HG03159 (cell line): ENCODE measurements at regions not wholly inside any gene's neighbourhood (a gene's known extent, or its start where the extent isn't known, plus 50 kb on each side); places are given as distances from the start of the nearest gene placed in this dataset.

Experiments used
- ATAC-seq: cut with Tn5 transposase; IDR thresholded peaks from one replicate; pipeline ENCODE4 v1.9.1; 2021; ENCODE audit warnings: mild to moderate bottlenecking, moderate library complexity; ENCODE audit not compliant: unreplicated experiment

DNA sequence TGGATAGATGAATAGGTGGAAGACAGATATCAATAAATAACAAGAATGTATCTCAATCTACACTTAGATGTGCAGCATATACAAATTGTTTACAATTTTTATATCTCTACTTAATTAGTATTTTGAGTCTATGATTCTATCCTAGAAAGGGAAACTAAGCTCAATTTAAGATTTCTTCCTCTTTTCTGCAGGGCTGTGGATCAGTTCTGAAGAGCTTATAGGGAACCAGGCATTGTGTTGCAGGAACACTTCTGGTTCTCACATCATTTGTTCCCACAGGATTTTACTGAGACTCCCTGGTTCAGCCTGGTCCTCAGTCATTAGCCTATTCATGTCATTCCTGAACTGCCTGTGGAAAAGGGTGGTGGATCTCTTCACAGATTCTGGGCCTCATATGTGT is 105.8 kb downstream of the TNFSF18 start:
- no peak for ATAC-seq

DNA sequence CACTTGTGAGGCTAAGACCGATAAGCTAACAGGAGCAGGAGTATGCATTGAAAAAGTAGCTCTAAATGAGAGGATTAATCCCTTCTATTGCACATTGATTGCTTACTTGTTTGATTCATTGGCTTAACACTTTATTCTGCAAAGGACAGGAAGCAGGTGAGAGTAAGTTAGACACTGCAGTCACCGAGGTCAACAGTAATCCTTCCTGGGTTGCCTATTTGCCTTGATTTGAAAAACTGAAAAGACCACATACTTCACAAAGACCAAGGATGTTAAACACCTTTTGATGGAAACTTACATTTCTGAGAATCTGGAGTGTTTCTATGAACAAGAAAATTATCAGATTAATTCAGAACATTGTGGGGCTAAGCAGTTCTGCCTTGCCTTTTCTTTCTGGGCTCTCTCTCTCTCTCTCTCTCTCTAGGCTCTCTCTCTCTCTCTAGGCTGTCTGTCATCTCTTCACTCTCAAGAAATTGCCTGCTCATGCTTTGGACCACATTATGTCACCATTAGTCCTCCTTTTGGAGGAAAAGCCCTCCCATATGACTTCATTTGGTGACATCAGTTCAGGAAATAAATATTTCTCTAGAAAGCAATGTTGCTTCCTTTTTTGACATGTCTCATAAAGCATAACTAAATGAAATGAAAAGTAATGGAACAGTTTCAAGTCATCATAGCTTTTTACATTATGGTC is 103.8 kb downstream of the TNFSF18 start:
- ATAC-seq, result no peak

GRCh38 chr1:172948457-172948856 is 102.3 kb downstream of the TNFSF18 start:
- no peak for ATAC-seq

DNA sequence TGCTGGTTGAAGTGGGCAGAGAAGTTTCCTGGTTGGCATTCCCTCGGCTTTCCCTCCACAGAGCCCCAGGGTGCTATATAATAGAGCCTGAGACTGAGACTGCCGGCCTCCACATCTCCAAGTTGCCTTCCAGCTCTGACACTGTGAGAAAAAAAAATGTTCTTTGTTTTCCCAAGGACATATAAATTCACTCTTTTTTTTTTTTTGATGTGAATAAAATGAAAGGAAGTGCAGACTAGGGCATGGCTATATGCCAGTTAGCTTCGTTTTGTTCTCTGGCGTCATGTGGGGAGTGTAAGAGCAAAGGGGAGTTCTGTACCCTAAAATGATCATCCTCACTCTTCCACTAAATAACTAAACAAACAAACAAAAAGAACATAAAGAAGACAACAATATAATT is 101.6 kb downstream of the TNFSF18 start:
- ATAC-seq, result no peak

DNA sequence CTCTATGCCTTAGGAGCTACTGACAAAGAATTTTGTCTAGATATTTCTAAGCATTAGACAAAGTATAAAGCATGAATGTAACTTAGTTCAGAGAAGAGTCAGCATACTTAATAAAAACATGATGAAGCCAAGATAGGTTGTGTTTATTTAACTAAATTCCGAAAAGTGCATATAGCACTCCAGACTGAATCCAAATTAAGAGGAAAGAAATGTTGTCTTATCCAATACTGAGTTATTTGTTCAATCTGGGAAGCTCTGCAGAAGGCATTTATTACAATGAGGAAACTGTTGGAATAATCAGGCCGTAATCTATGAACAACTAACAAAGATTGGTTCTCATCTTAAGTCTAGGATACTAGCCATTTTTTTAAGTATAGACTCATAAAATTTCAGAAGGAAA is 100.2 kb downstream of the TNFSF18 start:
- ATAC-seq, result no peak

GRCh38 chr1:172951730-172952365 is 98.9 kb downstream of the TNFSF18 start:
- no peak for ATAC-seq

GRCh38 chr1:172952516-172952915 is 98.2 kb downstream of the TNFSF18 start:
- no peak for ATAC-seq

GRCh38 chr1:172954476-172955150 is 96.1 kb downstream of the TNFSF18 start:
- no peak for ATAC-seq

GRCh38 chr1:172955161-172955815 is 95.5 kb downstream of the TNFSF18 start:
- no peak for ATAC-seq

- ATAC-seq, result no peak
These were observed 93.9 kb downstream of the TNFSF18 start for GRCh38 chr1:172956871-172957270.

DNA sequence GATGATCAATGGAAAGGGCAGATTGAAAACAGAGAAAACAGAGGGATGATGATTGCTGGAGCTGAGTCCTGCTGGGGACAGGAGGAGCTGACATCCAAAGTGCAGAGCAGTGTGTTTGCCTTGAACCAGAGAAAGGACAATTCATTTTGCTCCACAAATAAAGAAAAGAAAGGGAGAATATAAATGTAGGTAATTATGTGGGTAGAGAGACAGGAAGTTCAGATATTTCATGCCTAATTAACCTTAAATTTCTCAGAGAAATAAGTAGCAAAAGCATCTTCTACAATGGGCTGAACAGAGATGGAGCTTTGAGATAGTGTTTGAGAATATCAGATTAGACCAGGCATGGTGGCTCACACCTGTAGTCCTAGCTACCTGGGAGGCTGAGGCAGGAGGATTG is 93.2 kb downstream of the TNFSF18 start:
- ATAC-seq, result no peak

- ATAC-seq, result no peak
These were observed 91.2 kb downstream of the TNFSF18 start for GRCh38 chr1:172959571-172959970.

- ATAC-seq, result no peak
These were observed 90.7 kb downstream of the TNFSF18 start for GRCh38 chr1:172960019-172960418.

- no peak for ATAC-seq
These were observed 90.1 kb downstream of the TNFSF18 start for GRCh38 chr1:172960454-172961208.

DNA sequence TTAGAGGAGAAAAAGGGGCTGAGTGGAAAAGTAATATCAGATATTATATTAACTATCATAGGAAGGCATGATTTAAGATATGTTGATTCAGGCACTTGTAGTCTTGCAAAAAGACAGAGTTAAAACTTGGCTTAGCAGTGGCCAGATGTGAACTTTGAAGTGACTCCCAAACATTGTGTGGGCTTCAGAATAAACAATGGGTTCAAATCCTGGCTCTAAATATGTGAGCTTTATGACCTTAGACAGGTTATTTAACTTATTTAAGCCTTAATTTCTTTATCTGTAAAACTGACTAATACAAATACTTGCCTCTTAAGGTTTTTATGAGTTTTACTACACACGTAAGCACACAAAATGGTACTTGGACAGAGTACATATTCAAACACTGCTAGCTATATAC is 85.9 kb downstream of the TNFSF18 start:
- ATAC-seq, result no peak

DNA sequence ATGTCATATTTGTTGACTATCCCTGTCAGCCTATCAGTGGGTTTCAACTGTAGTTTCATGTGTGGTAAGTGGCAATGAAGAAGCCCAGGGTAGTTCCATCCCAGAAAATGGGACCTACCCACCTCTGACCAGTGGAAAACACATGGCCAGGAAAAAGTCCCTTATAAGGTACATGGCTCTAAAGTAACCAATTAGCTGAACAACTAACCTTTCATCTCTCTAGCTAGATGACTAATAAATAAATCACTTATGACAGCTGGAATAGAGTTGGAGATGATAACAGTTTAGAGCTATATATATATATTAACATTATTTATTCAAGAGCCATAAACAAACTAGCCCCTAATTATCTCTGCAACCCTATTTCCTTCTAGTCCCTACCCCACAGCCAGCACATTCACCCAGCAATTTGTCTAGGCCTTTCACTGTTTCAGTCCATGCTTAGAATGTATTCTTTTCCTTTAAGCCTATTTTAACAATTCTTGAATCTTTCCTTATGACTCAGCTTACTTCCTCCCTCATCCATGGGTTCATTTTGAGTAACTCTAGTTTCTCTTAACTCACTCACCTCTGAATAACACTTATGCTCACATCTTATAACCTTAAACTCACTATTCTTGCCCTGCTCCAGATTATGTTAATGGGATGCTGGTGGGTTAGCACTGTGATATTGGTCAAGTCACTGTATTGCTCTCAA is 83.7 kb downstream of the TNFSF18 start:
- ATAC-seq, result no peak

- ATAC-seq, result no peak
These were observed 82.8 kb downstream of the TNFSF18 start for GRCh38 chr1:172967936-172968335.

DNA sequence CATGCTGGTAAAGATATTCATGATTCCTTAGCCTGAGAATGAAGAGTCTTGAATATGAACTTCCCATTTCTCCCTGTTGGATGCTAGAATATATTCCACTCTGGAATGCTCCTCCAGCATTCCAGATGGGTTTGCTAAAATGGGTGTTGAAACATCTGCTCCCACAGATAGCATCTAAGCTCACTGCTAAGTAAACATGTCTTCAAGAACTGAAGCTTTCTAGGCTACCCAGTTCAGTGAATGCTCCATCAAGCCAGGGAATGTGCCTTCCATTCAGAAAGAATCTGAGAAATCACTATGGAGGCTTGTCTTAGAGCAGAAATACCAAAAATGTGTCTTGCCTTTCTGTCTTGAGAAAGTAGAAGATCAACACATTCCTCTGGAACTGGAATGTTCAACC is 81.1 kb downstream of the TNFSF18 start:
- ATAC-seq, result no peak

- ATAC-seq, result no peak
These were observed 80.6 kb downstream of the TNFSF18 start for GRCh38 chr1:172970186-172970585.

GRCh38 chr1:172971241-172971640 is 79.5 kb downstream of the TNFSF18 start:
- ATAC-seq, result no peak
